ENCODE measurements at regions not wholly inside any gene's neighbourhood (a gene's known extent, or its start where the extent isn't known, plus 50 kb on each side); places are given as distances from the start of the nearest gene placed in this dataset.

GRCh38 chr4:152079079-152079478 is 318.3 kb upstream of the GATB start:
- no peaks in the 10 kb centered on the region for H3K27me3 ChIP-seq (ENCODE audit: control insufficient read depth, insufficient read depth, low read length)
- H3K9me3 ChIP-seq (ENCODE audit: control insufficient read depth, insufficient read depth, low read length) = no peaks in the 10 kb centered on the region
- no peak overlapping the region for H3K4me3 ChIP-seq (ENCODE audit: low read depth, low read length)
- H3K36me3 ChIP-seq (ENCODE audit: control insufficient read depth, insufficient read depth, low read length) = no peaks in the 10 kb centered on the region
- no peaks in the 10 kb centered on the region for H3K4me1 ChIP-seq (ENCODE audit: control insufficient read depth, insufficient read depth, low read length)
- no peak overlapping the region for H3K9ac ChIP-seq (ENCODE audit: low read depth, low read length)

- Histone ChIP-seq H3K4me1 (ENCODE audit: control insufficient read depth, insufficient read depth, low read length) (no peaks in the 10 kb centered on the region), H3K27me3 (ENCODE audit: control insufficient read depth, insufficient read depth, low read length) (no peaks in the 10 kb centered on the region), H3K36me3 (ENCODE audit: control insufficient read depth, insufficient read depth, low read length) (no peaks in the 10 kb centered on the region), H3K9ac (ENCODE audit: low read depth, low read length) (no peak overlapping the region), H3K4me3 (ENCODE audit: low read depth, low read length) (no peak overlapping the region), H3K9me3 (ENCODE audit: control insufficient read depth, insufficient read depth, low read length) (no peaks in the 10 kb centered on the region)
Observed at GRCh38 chr4:152077582-152077981, 316.8 kb upstream of the GATB start.

GRCh38 chr4:152075253-152075928 is 314.6 kb upstream of the GATB start:
- no peaks in the 10 kb centered on the region for H3K9me3 ChIP-seq (ENCODE audit: control insufficient read depth, insufficient read depth, low read length)
- no peak overlapping the region for H3K4me3 ChIP-seq (ENCODE audit: low read depth, low read length)
- H3K4me1 ChIP-seq (ENCODE audit: control insufficient read depth, insufficient read depth, low read length) = no peaks in the 10 kb centered on the region
- no peaks in the 10 kb centered on the region for H3K27me3 ChIP-seq (ENCODE audit: control insufficient read depth, insufficient read depth, low read length)
- no peak overlapping the region for H3K9ac ChIP-seq (ENCODE audit: low read depth, low read length)
- H3K36me3 ChIP-seq (ENCODE audit: control insufficient read depth, insufficient read depth, low read length) = no peaks in the 10 kb centered on the region

- Histone ChIP-seq H3K4me1 (ENCODE audit: control insufficient read depth, insufficient read depth, low read length) (no peaks in the 10 kb centered on the region), H3K4me3 (ENCODE audit: low read depth, low read length) (no peak overlapping the region), H3K9me3 (ENCODE audit: control insufficient read depth, insufficient read depth, low read length) (no peaks in the 10 kb centered on the region), H3K27me3 (ENCODE audit: control insufficient read depth, insufficient read depth, low read length) (no peaks in the 10 kb centered on the region), H3K36me3 (ENCODE audit: control insufficient read depth, insufficient read depth, low read length) (no peaks in the 10 kb centered on the region), H3K9ac (ENCODE audit: low read depth, low read length) (no peak overlapping the region)
Observed at GRCh38 chr4:152074573-152074972, 313.8 kb upstream of the GATB start.

GRCh38 chr4:152074088-152074437 is 313.3 kb upstream of the GATB start:
- Histone ChIP-seq H3K36me3 (ENCODE audit: control insufficient read depth, insufficient read depth, low read length) (no peaks in the 10 kb centered on the region), H3K9ac (ENCODE audit: low read depth, low read length) (no peak overlapping the region), H3K9me3 (ENCODE audit: control insufficient read depth, insufficient read depth, low read length) (no peaks in the 10 kb centered on the region), H3K4me3 (ENCODE audit: low read depth, low read length) (no peak overlapping the region), H3K4me1 (ENCODE audit: control insufficient read depth, insufficient read depth, low read length) (no peaks in the 10 kb centered on the region), H3K27me3 (ENCODE audit: control insufficient read depth, insufficient read depth, low read length) (no peaks in the 10 kb centered on the region)

GRCh38 chr4:152073351-152074087 is 312.7 kb upstream of the GATB start:
- no peaks in the 10 kb centered on the region for H3K36me3 ChIP-seq (ENCODE audit: control insufficient read depth, insufficient read depth, low read length)
- no peak overlapping the region for H3K4me3 ChIP-seq (ENCODE audit: low read depth, low read length)
- no peaks in the 10 kb centered on the region for H3K4me1 ChIP-seq (ENCODE audit: control insufficient read depth, insufficient read depth, low read length)
- H3K27me3 ChIP-seq (ENCODE audit: control insufficient read depth, insufficient read depth, low read length) = no peaks in the 10 kb centered on the region
- no peak overlapping the region for H3K9ac ChIP-seq (ENCODE audit: low read depth, low read length)
- no peaks in the 10 kb centered on the region for H3K9me3 ChIP-seq (ENCODE audit: control insufficient read depth, insufficient read depth, low read length)

GRCh38 chr4:152072906-152073305 is 312.1 kb upstream of the GATB start:
- Histone ChIP-seq H3K4me3 (ENCODE audit: low read depth, low read length) (no peak overlapping the region), H3K9ac (ENCODE audit: low read depth, low read length) (no peak overlapping the region), H3K9me3 (ENCODE audit: control insufficient read depth, insufficient read depth, low read length) (no peaks in the 10 kb centered on the region), H3K4me1 (ENCODE audit: control insufficient read depth, insufficient read depth, low read length) (no peaks in the 10 kb centered on the region), H3K36me3 (ENCODE audit: control insufficient read depth, insufficient read depth, low read length) (no peaks in the 10 kb centered on the region), H3K27me3 (ENCODE audit: control insufficient read depth, insufficient read depth, low read length) (no peaks in the 10 kb centered on the region)

DNA sequence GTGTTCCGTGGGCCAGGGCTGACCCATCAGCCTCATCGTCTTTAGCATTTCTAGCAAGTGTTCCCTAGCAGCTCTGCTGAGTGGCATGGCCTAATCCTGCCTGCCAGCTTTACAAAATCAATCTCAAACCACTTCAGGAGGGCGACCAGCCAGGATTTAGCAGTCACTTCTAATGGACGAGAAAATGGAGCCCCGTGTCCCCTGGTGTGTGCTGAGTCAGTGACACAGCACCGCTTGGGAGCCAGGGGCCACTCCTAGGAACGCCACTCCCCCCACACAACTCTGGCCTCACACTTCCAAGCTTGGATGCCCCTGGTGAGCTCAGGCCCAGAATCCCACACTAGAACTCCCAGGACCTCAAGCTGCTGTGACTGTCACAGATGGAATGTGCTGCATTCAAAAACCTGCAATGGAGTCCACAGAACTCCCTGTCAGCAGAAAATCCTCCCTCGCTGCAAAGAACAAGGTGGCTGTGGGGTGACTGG is 311.2 kb upstream of the GATB start:
- Histone ChIP-seq H3K9me3 (ENCODE audit: control insufficient read depth, insufficient read depth, low read length) (no peaks in the 10 kb centered on the region), H3K27me3 (ENCODE audit: control insufficient read depth, insufficient read depth, low read length) (no peaks in the 10 kb centered on the region), H3K9ac (ENCODE audit: low read depth, low read length) (no peak overlapping the region), H3K36me3 (ENCODE audit: control insufficient read depth, insufficient read depth, low read length) (no peaks in the 10 kb centered on the region), H3K4me3 (ENCODE audit: low read depth, low read length) (no peak overlapping the region), H3K4me1 (ENCODE audit: control insufficient read depth, insufficient read depth, low read length) (no peaks in the 10 kb centered on the region)

DNA sequence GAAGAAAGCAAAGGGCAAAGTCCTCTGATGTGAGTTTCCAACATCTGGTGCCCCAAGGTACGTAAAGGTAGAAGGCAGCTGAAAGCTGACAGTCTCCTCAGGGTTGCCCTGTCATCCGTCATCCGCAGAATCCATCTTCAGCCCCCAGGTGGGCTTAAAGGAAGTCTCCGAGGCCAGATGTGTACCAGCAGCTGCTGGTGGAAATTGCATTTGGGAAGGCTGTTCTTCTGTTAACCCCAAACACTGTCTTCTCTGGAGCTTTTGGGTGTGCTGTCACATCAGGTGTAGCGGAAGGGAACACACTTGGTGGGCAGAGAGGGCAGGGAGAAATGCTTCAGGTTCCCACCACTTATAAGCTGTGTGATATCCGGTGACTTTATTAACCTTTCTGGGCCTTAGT is 310.0 kb upstream of the GATB start:
- Histone ChIP-seq H3K9ac (ENCODE audit: low read depth, low read length) (no peak overlapping the region), H3K4me3 (ENCODE audit: low read depth, low read length) (no peak overlapping the region), H3K4me1 (ENCODE audit: control insufficient read depth, insufficient read depth, low read length) (no peaks in the 10 kb centered on the region)

DNA sequence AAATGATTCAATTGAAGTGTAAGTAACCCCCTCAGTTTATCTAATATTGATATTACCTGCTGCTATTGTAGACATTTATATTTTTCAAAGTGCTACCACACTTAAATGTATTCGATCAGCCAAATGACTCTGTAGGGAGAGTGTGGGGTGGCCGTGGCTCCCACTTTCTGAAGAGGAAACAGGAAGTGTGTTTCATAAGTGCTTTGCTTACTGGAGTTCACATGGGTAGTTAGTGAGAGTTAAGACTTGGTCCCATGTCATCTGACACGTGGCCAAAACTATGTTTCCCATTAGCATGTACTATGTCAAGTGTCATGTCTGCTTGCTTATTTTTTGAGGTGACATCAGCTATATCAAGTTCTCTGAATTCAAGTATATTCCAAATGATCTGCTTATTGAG is 308.1 kb upstream of the GATB start:
- Histone ChIP-seq H3K4me1 (ENCODE audit: control insufficient read depth, insufficient read depth, low read length) (peaks cover 4% of the 10 kb centered on the region), H3K4me3 (ENCODE audit: low read depth, low read length) (no peak overlapping the region), H3K9me3 (ENCODE audit: control insufficient read depth, insufficient read depth, low read length) (no peaks in the 10 kb centered on the region), H3K36me3 (ENCODE audit: control insufficient read depth, insufficient read depth, low read length) (no peaks in the 10 kb centered on the region), H3K9ac (ENCODE audit: low read depth, low read length) (no peak overlapping the region), H3K27me3 (ENCODE audit: control insufficient read depth, insufficient read depth, low read length) (no peaks in the 10 kb centered on the region)

More for the DNA sequence above, 310.0 kb upstream of the GATB start:
- H3K27me3 ChIP-seq (ENCODE audit: control insufficient read depth, insufficient read depth, low read length) = no peaks in the 10 kb centered on the region
- no peaks in the 10 kb centered on the region for H3K36me3 ChIP-seq (ENCODE audit: control insufficient read depth, insufficient read depth, low read length)
- H3K9me3 ChIP-seq (ENCODE audit: control insufficient read depth, insufficient read depth, low read length) = no peaks in the 10 kb centered on the region

- peaks cover 9% of the 10 kb centered on the region for H3K4me1 ChIP-seq (ENCODE audit: control insufficient read depth, insufficient read depth, low read length)
- H3K9ac ChIP-seq (ENCODE audit: low read depth, low read length) = no peak overlapping the region
- no peaks in the 10 kb centered on the region for H3K9me3 ChIP-seq (ENCODE audit: control insufficient read depth, insufficient read depth, low read length)
- no peaks in the 10 kb centered on the region for H3K36me3 ChIP-seq (ENCODE audit: control insufficient read depth, insufficient read depth, low read length)
- H3K27me3 ChIP-seq (ENCODE audit: control insufficient read depth, insufficient read depth, low read length) = no peaks in the 10 kb centered on the region
- H3K4me3 ChIP-seq (ENCODE audit: low read depth, low read length) = no peak overlapping the region
Observed at GRCh38 chr4:152065545-152065944, 304.7 kb upstream of the GATB start.

DNA sequence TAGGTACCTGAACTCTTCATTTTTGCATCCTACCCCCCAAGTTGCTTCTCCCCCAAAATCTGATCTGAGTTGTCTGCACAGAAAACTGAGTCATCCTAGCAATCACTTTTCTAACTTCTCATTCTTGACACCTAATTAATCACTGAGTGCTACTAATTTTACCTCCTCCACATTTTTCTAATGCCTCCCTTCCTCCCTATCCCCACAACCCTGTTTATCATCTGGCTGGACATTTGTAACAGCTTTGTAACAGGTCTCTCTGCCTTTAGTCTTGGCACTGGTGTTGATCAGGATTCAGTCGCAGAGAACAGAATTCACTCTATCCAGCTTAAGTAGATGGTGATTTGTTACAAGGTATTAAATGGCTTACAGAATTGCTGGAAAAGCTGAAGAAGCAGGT is 303.9 kb upstream of the GATB start:
- H3K4me1 ChIP-seq (ENCODE audit: control insufficient read depth, insufficient read depth, low read length) = peaks cover 9% of the 10 kb centered on the region
- no peak overlapping the region for H3K4me3 ChIP-seq (ENCODE audit: low read depth, low read length)
- H3K9me3 ChIP-seq (ENCODE audit: control insufficient read depth, insufficient read depth, low read length) = no peaks in the 10 kb centered on the region
- no peaks in the 10 kb centered on the region for H3K36me3 ChIP-seq (ENCODE audit: control insufficient read depth, insufficient read depth, low read length)
- H3K27me3 ChIP-seq (ENCODE audit: control insufficient read depth, insufficient read depth, low read length) = no peaks in the 10 kb centered on the region
- H3K9ac ChIP-seq (ENCODE audit: low read depth, low read length) = no peak overlapping the region
